ENCODE measurements at regions not wholly inside any gene's neighbourhood (a gene's known extent, or its start where the extent isn't known, plus 50 kb on each side); places are given as distances from the start of the nearest gene placed in this dataset.

DNA sequence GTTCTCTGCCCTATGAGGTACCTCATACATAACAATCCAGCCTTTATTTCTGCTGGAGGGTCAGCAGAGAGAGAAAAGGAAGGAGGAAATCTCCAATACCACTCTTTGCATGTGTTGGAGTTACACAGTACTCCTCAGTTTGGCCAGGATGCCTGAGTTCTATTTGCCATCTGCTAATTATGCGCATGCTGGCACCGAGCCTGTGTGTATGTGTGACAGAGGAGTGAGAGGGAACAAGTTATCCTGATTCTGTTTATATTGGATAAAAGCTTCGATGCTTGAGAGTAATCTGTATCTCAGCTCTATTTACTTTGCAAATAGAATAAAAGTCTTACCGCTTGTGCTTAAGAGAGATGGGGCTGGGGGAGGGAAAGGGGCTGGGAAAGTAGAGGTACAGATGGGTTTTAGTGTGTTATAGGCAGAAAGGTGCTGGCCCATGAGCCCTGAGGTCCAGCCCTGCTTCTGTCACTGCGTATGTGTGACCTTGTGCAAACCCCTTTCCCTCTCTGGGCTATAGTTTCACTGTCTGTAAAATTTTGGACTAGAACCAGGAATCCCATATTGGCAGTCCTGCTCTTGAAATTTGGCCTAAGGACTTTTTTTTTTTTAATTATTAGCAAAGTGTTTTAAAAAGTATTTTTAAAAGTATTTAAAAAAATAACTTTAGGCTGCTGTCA is 54.5 kb upstream of the PLXNA2 start:
- no peak for DNase-seq

GRCh38 chr1:208300084-208300770 is 56.0 kb upstream of the PLXNA2 start:
- DNase-seq: no peak

GRCh38 chr1:208302699-208303238 is 58.6 kb upstream of the PLXNA2 start:
- no peak for DNase-seq

GRCh38 chr1:208303743-208304712 is 59.8 kb upstream of the PLXNA2 start:
- no peak for DNase-seq

DNA sequence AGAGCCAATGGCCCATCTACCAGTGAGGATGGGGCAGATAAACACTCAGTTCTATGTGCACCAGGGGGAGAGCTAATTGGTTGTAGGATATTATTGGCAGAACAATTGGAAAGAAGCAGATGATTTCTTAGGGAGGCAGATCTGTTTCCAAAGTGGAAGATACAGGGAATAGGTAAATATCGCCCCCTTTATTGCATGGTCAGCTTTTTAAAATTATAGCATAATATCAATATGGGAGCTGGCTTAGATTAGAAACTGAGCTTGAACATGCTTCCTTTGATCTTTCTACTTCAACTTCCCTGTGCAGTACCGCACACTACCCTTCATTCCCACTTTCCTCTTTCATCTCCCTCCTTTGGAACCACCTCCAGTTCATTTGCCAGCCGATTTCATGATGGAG is 64.0 kb upstream of the PLXNA2 start:
- no peak for DNase-seq

DNA sequence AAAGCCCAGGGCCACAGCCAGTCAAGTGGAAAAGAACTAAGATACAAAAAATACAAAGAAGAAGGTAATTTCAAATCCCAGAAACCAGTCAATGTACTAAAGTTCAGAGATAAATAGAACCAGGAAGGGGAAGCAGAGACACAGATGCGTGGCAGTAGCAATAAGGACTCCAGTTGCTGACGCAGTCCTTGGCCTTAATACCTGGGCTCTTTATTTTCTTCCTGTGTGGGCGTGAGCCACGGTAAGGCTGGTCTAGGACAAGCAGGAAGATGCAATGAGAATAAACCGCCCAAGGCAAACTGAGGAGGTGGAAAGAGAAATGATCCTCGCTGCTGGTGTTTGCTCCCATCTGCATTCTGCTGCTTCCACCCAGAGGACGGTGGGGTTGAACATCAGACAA is 65.6 kb upstream of the PLXNA2 start:
- no peak for DNase-seq

- no peak for DNase-seq
Measured at GRCh38 chr1:208312706-208313105, 68.5 kb upstream of the PLXNA2 start.

DNA sequence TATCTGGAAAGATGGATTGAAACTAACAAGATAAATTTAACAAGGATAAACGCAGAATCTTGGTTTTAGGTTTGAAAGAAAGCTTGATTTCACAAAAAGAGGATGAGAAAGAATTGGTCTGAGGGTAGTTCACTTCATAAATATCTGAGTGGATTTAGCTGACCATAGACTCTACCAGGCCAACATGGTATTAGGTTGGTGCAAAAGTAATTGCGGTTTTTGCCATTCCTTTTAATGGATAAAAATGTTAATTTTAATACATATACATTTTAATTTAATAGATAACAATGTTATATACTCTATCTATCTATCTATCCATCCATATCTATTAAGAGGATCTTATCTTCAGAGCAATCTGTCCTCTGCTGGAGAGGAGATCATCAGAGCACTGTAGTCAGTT is 70.2 kb upstream of the PLXNA2 start:
- DNase-seq: no peak

- no peak for DNase-seq
Measured at GRCh38 chr1:208318150-208318734, 74.1 kb upstream of the PLXNA2 start.

DNA sequence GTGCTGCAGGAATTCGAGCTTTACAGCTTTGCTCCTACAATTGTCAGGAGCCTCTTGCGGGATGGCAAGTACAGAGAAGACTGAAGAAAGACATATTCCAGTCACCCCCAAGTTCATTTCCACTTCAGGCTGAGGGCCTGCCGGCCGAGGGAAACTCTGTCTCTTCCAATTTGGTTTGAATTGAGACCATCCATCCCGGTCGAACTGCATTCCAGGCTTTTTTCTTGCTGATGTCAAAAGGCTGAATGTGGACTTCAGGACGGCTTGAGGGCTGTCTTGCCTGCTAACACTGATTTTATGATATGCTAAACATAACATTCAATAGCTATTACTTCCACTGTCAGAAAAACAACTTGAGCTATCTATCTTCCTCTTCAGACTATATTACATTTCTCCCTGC is 79.8 kb upstream of the PLXNA2 start:
- DNase-seq: no peak

DNA sequence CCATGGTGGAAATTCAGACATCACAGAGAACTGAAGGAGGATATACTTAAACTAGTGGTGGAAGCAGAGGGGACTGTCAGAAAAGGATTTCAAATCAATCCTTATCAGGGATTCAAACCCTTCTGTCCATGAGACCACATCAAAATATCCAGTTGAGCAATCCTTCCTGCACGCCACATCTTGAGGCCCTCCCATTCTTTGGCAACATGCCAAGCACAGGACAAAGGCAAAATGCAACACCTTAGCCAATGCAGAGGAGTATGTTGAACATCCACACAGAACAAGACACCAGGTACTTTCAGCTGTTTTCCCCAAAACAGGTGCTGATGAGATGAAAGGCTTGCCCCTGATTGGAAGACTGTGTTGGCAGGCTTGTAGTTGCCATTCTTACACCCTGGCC is 81.8 kb upstream of the PLXNA2 start:
- DNase-seq: no peak

DNA sequence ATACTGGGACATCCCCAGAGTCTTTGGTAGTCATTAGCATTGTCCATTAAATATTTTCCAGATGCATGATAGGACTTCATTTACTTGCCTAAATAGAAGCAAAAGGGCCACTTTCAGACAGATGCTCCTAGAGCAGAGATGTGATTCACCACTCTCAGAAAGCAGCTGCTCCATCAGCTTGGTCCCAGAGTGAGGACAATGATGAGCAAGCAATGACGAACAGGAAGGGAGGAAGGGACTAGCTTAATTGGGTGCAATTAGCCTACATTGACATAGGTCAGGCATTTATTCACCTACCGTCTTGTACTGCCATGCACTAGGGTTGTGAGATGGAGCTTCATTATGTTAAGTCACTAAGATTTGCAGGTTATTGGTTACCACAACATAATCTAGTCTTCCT is 85.1 kb upstream of the PLXNA2 start:
- no peak for DNase-seq

GRCh38 chr1:208332036-208332773 is 88.0 kb upstream of the PLXNA2 start:
- no peak for DNase-seq

- no peak for DNase-seq
Measured at GRCh38 chr1:208332774-208333126, 88.6 kb upstream of the PLXNA2 start.

DNA sequence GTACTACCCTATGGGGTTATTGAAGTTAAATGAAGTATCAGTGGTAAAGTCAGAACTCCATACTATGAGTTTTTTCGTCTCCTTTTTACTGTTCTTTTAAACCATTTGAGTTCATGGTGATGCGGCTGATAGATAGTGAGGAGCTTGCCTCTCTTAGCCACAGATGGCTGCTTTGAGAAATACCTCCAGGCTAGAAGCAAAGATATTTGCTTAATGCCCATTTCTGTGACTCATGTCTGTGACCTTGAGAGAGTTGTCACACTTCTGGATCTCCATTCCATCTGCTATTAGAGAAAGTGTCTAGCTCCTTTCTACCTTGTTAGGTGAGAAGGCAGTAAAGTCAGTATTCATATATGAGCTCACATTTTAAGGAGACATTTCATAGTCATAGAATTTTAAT is 89.5 kb upstream of the PLXNA2 start:
- DNase-seq: no peak

GRCh38 chr1:208335371-208336136 is 91.4 kb upstream of the PLXNA2 start:
- DNase-seq: no peak

DNA sequence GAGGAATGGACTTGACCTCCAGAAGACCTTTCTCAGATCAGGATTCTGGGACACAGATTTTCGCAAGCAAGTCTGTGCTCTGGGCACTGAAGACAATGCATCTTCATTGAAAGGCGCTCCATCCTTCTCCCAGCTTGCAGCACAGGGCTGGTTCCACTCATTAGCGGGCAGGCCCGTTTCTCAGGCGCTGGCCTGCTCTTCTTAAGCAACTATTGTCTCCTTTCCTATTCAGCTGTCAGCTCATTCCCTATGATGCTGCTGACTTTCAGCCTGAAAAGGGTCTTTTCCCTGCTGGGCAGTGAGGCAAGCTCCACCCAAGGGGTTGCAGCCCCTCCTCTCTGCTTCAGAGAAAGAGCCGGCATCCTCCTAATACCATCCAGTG is 91.9 kb upstream of the PLXNA2 start:
- no peak for DNase-seq

GRCh38 chr1:208339911-208340310 is 95.7 kb upstream of the PLXNA2 start:
- DNase-seq: no peak

- no peak for DNase-seq
Measured at GRCh38 chr1:208343226-208343625, 99.0 kb upstream of the PLXNA2 start.

- DNase-seq: no peak
Measured at GRCh38 chr1:208344202-208344857, 100.1 kb upstream of the PLXNA2 start.

GRCh38 chr1:208347191-208347590 is 103.0 kb upstream of the PLXNA2 start:
- no peak for DNase-seq

Data from SHP77 treated with DMSO at 0.1 percent for 48 hours (cell line).